ENCODE measurements at regions not wholly inside any gene's neighbourhood (a gene's known extent, or its start where the extent isn't known, plus 50 kb on each side); places are given as distances from the start of the nearest gene placed in this dataset.

- TF ChIP-seq CTCF (IDR thresholded peaks at IDR 0.05; ENCODE audit: extremely low read depth in 1 of 2, insufficient read depth in 1 of 2, low read depth in 1 of 2, low read length in 2 of 2) (no peak), POLR2A (IDR thresholded peaks at IDR 0.05; ENCODE audit: low read depth, low read length) (no peak), POLR2AphosphoS5 (IDR thresholded peaks at IDR 0.05; ENCODE audit: insufficient read depth, low read depth, low read length) (no peak), GATA2 (IDR thresholded peaks at IDR 0.05; ENCODE audit: insufficient read depth, insufficient read length, low read depth, low read length) (no peak), JUN (IDR thresholded peaks at IDR 0.05; ENCODE audit: borderline replicate concordance, insufficient read depth, insufficient read length, low read depth) (no peak), MYC (IDR thresholded peaks at IDR 0.05; ENCODE audit: low read depth, low read length) (no peak), EZH2 (IDR thresholded peaks at IDR 0.05; ENCODE audit: borderline replicate concordance, low read depth, low read length, severe bottlenecking) (no peak), MAX (IDR thresholded peaks at IDR 0.05; ENCODE audit: insufficient read depth, insufficient read length) (no peak)
Observed at GRCh38 chr2:185664384-185664783, 74.2 kb upstream of the FSIP2 start.

All from endothelial cell of umbilical vein (primary cell).